Right lobe of liver (tissue), 4 donors: ENCODE measurements at regions not wholly inside any gene's neighbourhood (a gene's known extent, or its start where the extent isn't known, plus 50 kb on each side); places are given as distances from the start of the nearest gene placed in this dataset.

ENCODE experiments used
- CTCF ChIP-seq, 4 donors: fragments of 200-600 bp in 3 of 4; fragments of 450-650 bp in 1 of 4; IDR thresholded peaks; one replicate each; pipeline versions ENCODE4 v1.5.1 to v1.8.0; 2016 to 2022; ENCODE audit warnings: antibody characterized with exemption in 4 of 4, mild to moderate bottlenecking in 2 of 4
- POLR2A ChIP-seq: fragments of 450-650 bp; IDR thresholded peaks from one replicate; pipeline ENCODE4 v1.6.1; 2017; ENCODE audit warnings: antibody characterized with exemption, mild to moderate bottlenecking
- donor health status: DM: no; HTN: no; CAD: no.
- donor health status: DM: no; HTN: no; CAD: no.
- donor health status: DM: no; HTN: yes; CAD: no.

GRCh38 chr2:66279024-66279423 lies 155.9 kb upstream of the MEIS1 start:
- TF ChIP-seq CTCF (IDR thresholded peaks at IDR 0.05), result no peak
- no peak for TF ChIP-seq POLR2A
